ENCODE measurements at regions not wholly inside any gene's neighbourhood (a gene's known extent, or its start where the extent isn't known, plus 50 kb on each side); places are given as distances from the start of the nearest gene placed in this dataset.

DNA sequence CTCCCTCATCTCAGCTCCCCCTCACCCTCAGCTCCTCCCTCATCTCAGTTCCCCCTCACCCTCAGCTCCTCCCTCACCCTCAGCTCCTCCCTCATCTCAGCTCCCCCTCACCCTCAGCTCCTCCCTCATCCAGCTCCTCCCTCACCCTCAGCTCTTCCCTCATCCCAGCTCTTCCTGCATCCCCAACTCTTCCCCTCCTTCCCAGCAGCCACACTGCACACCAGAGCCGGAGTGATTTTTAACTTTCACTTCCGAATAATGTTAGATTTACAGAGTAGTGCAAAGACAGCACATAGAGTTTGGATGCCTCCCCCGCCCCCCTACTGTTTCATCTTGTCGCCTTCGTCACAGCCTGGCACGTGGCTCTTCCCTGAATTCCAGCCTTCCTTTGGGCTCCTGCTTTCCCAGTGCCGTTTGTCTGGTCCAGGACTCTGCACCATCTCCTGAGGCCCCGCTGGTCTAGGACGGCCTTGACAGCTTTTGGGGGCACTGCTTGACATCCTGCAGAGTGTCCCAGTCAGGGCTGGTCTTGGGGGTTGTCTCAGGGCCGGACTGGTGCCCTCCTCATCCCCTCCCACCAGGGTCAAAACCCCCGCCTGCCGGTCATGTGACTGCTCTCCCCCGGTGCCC is 110.2 kb downstream of the FAM53A start:
- Histone ChIP-seq H3K4me3 (no peak overlapping the region), H3K36me3 (no peaks in the 10 kb centered on the region), H3K9me3 (no peaks in the 10 kb centered on the region), H3K4me1 (peaks cover 3 to 20% (median 17%) of the 10 kb centered on the region in 4 donors), H3K27ac (no peak overlapping the region), H3K27me3 (peaks cover 0 to 37% (median 0%) of the 10 kb centered on the region in 3 donors)
- intact Hi-C loops (cut with DNase I; ENCODE audit: low total_unique reads), result no loop called here
- TF ChIP-seq POLR2AphosphoS5 (IDR thresholded peaks at IDR 0.05), result no peak
- TF ChIP-seq POLR2A (IDR thresholded peaks at IDR 0.05), result no peak
- no peak for TF ChIP-seq EP300 (IDR thresholded peaks at IDR 0.05)
- TF ChIP-seq CTCF (IDR thresholded peaks at IDR 0.05), result no peak
- 80 to 83% (median 82%) methylated on average over 13 of the region's 13 CpGs for WGBS, 5 donors
- no peak for DNase-seq

DNA sequence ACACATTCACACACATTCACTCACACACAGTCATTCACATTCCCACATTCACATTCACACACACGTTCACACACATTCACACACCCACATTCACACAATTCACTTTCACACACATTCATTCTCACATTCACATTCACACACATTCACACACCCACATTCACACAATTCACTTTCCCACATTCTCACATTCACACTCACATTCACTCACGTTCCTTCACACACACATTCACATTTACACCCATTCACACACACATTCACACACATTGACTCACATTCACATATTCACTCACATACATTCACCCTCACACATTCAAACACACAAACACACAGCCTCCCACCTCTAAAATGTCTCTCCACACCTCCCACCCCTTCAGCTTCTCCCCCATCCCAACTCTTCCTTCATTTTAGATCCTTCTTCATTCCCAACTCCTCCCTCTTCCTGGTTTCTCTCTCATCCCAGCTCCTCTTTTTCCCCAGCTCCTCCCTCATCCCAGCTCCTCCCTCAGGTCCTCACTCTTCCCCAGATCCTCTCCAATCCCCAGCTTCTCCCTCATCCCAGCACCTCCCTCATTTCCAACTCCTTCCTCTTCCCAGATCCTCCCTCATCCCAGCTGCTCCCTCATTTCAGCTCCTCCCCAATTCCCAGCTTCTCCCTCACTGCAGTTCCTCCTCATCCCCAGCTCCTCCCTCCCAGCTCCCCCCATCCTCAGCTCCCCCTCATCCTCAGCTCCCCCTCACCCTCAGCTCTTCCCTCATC is 111.0 kb downstream of the FAM53A start:
- intact Hi-C loops (cut with DNase I; ENCODE audit: low total_unique reads), result no loop called here
- no peak overlapping the region for H3K27ac ChIP-seq
- peaks cover 0 to 16% (median 12%) of the 10 kb centered on the region in 4 donors for H3K4me1 ChIP-seq
- H3K27me3 ChIP-seq, result peaks cover 0 to 39% (median 0%) of the 10 kb centered on the region in 3 donors
- H3K36me3 ChIP-seq, result no peaks in the 10 kb centered on the region
- TF ChIP-seq CTCF (IDR thresholded peaks at IDR 0.05) (no peak), EP300 (IDR thresholded peaks at IDR 0.05) (no peak), POLR2A (IDR thresholded peaks at IDR 0.05) (no peak), POLR2AphosphoS5 (IDR thresholded peaks at IDR 0.05) (no peak)
- no peaks in the 10 kb centered on the region for H3K9me3 ChIP-seq
- 74 to 85% (median 77%) methylated on average over 2 of the region's 2 CpGs for WGBS, 5 donors
- DNase-seq, result no peak
- no peak overlapping the region for H3K4me3 ChIP-seq

GRCh38 chr4:1572521-1572920 is 111.6 kb downstream of the FAM53A start:
- H3K9me3 ChIP-seq, result no peaks in the 10 kb centered on the region
- TF ChIP-seq POLR2AphosphoS5 (IDR thresholded peaks at IDR 0.05) (no peak), CTCF (IDR thresholded peaks at IDR 0.05) (no peak), EP300 (IDR thresholded peaks at IDR 0.05) (no peak), POLR2A (IDR thresholded peaks at IDR 0.05) (no peak)
- WGBS, 5 donors, result 47 to 68% (median 60%) methylated on average over 9 of the region's 9 CpGs
- intact Hi-C loops (cut with DNase I; ENCODE audit: low total_unique reads), result no loop called here
- DNase-seq, result no peak
- H3K36me3 ChIP-seq, result no peaks in the 10 kb centered on the region
- H3K4me3 ChIP-seq, result no peak overlapping the region
- H3K27ac ChIP-seq, result no peak overlapping the region
- peaks cover 0 to 21% (median 14%) of the 10 kb centered on the region in 4 donors for H3K4me1 ChIP-seq
- H3K27me3 ChIP-seq, result peaks cover 0 to 39% (median 4%) of the 10 kb centered on the region in 3 donors

DNA sequence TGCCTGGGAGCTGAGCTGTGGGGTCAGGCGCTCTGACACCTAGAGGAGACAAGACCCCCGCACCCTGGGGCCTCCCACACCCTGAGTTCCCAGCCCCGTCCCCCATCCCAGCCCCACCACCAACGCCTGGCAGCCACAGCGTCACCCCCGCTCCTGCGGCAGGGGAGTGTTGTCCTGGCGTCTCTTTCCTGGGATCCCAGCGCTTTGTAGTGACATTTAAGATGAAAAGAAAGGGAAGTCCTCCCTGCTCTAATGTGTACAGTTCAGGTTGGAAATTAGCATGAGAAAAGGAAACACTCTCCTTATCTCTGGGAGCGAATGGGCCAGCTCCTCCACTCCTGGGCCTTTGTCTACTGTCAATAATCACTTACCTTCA is 112.1 kb downstream of the FAM53A start:
- H3K9me3 ChIP-seq, result no peaks in the 10 kb centered on the region
- TF ChIP-seq POLR2A (IDR thresholded peaks at IDR 0.05) (no peak), POLR2AphosphoS5 (IDR thresholded peaks at IDR 0.05) (no peak), EP300 (IDR thresholded peaks at IDR 0.05) (no peak), CTCF (IDR thresholded peaks at IDR 0.05) (no peak)
- no peak overlapping the region for H3K4me3 ChIP-seq
- intact Hi-C loops (cut with DNase I; ENCODE audit: low total_unique reads), result no loop called here
- H3K27me3 ChIP-seq, result peaks cover 0 to 39% (median 9%) of the 10 kb centered on the region in 3 donors
- WGBS, 5 donors, result 25 to 63% (median 47%) methylated on average over 9 to 10 of the region's 10 CpGs
- no peaks in the 10 kb centered on the region for H3K36me3 ChIP-seq
- H3K4me1 ChIP-seq, result peaks cover 0 to 26% (median 17%) of the 10 kb centered on the region in 4 donors
- DNase-seq, result no peak
- H3K27ac ChIP-seq, result no peak overlapping the region

Measured in stomach (tissue), 8 donors.